SK-N-SH treated with all-trans-retinoic acid at 6 μM for 48 hours (cell line): ENCODE measurements at regions not wholly inside any gene's neighbourhood (a gene's known extent, or its start where the extent isn't known, plus 50 kb on each side); places are given as distances from the start of the nearest gene placed in this dataset.

Experiments
- BACH2 ChIP-seq: fragments of 250-450 bp; sonication (Bioruptor Pico); IDR thresholded peaks from 2 replicates; pipeline ENCODE4 v1.9.0; 2021; ENCODE audit warnings: mild to moderate bottlenecking, borderline replicate concordance
- CREB5 ChIP-seq: fragments of 250-450 bp; sonication (Bioruptor Pico); IDR thresholded peaks from 2 replicates; pipeline ENCODE4 v1.5.1; 2020; ENCODE audit warnings: low read depth, mild to moderate bottlenecking, moderate library complexity
- CSDC2 ChIP-seq: fragments of 250-450 bp; sonication (Bioruptor Pico); IDR thresholded peaks from 2 replicates; pipeline ENCODE4 v1.5.0; 2020; ENCODE audit warnings: mild to moderate bottlenecking, moderate library complexity
- ISL1 ChIP-seq: fragments of 250-450 bp; sonication (Bioruptor Pico); IDR thresholded peaks from 2 replicates; pipeline ENCODE4 v2.1.2; 2022; ENCODE audit warnings: mild to moderate bottlenecking, moderate library complexity
- PATZ1 ChIP-seq: fragments of 250-450 bp; sonication (Bioruptor Pico); IDR thresholded peaks from 2 replicates; pipeline ENCODE4 v1.8.0; 2020; ENCODE audit warnings: mild to moderate bottlenecking, moderate library complexity, borderline replicate concordance
- PPARA ChIP-seq: fragments of 250-450 bp; sonication (Bioruptor Pico); IDR thresholded peaks from 2 replicates; pipeline ENCODE4 v1.5.0; 2020; ENCODE audit warnings: mild to moderate bottlenecking, borderline replicate concordance
- RARB ChIP-seq: fragments of 250-450 bp; sonication (Bioruptor Pico); IDR thresholded peaks from 2 replicates; pipeline ENCODE4 v1.8.0; 2021; ENCODE audit warnings: mild to moderate bottlenecking, moderate library complexity
- SNAI2 ChIP-seq: fragments of 250-450 bp; sonication (Bioruptor Pico); IDR thresholded peaks from 2 replicates; pipeline ENCODE4 v1.5.0; 2020; ENCODE audit warnings: mild to moderate bottlenecking, moderate library complexity
- TCF4 ChIP-seq: fragments of 250-450 bp; sonication (Bioruptor Pico); IDR thresholded peaks from 2 replicates; pipeline ENCODE4 v1.8.0; 2021; ENCODE audit warnings: mild to moderate bottlenecking, moderate library complexity, borderline replicate concordance
- TSHZ2 ChIP-seq: fragments of 250-450 bp; sonication (Bioruptor Pico); IDR thresholded peaks from 2 replicates; pipeline ENCODE4 v1.5.0; 2020; ENCODE audit warnings: mild to moderate bottlenecking, moderate library complexity
- ZC3H10 ChIP-seq: fragments of 250-450 bp; sonication (Bioruptor Pico); IDR thresholded peaks from 2 replicates; pipeline ENCODE4 v1.5.1; 2021; ENCODE audit warnings: mild to moderate bottlenecking, moderate library complexity
- ZFP3 ChIP-seq: fragments of 250-450 bp; sonication (Bioruptor Pico); IDR thresholded peaks from 2 replicates; pipeline ENCODE4 v1.5.0; 2020; ENCODE audit warnings: mild to moderate bottlenecking, moderate library complexity
- ZFP30 ChIP-seq: fragments of 450-650 bp; formaldehyde crosslinking; IDR thresholded peaks from 2 replicates; pipeline ENCODE4 v1.5.0; 2022; ENCODE audit warnings: mild to moderate bottlenecking, moderate library complexity
- ZNF565 ChIP-seq: fragments of 450-650 bp; formaldehyde crosslinking; conservative IDR thresholded peaks from 2 replicates; pipeline ENCODE4 v1.5.0; 2020; ENCODE audit warnings: low read depth, mild to moderate bottlenecking, moderate library complexity

GRCh38 chr5:86970361-86970760 lies 297.3 kb upstream of the RASA1 start:
- TF ChIP-seq TCF4 (CRISPR knock-in tag) (no peak), TSHZ2 (CRISPR knock-in tag) (no peak), ZNF565 (CRISPR knock-in tag) (no peak), ZFP30 (CRISPR knock-in tag) (no peak), PATZ1 (CRISPR knock-in tag) (no peak), SNAI2 (no peak), ISL1 (CRISPR knock-in tag) (no peak), ZFP3 (CRISPR knock-in tag) (no peak), CREB5 (CRISPR knock-in tag) (no peak), CSDC2 (no peak), RARB (CRISPR knock-in tag) (no peak), ZC3H10 (CRISPR knock-in tag) (no peak), PPARA (CRISPR knock-in tag) (no peak), BACH2 (CRISPR knock-in tag) (no peak)
